GM13977 (cell line): ENCODE measurements at regions not wholly inside any gene's neighbourhood (a gene's known extent, or its start where the extent isn't known, plus 50 kb on each side); places are given as distances from the start of the nearest gene placed in this dataset.

Experiments used
- DNase-seq: peaks from one replicate; pipeline ENCODE4 v3.0.0; 2012; ENCODE audit warnings: low spot score
- in situ Hi-C: fragments of 300-500 bp; cut with MboI; formaldehyde crosslinking; loops from one replicate; pipeline ENCODE4 v1.12.0; 2022; ENCODE audit warnings: low sequenced_read_pairs, low pct_unique_long_range_greater_than_20kb, mixed read lengths, inconsistent platforms; ENCODE audit not compliant: unreplicated experiment
- TF ChIP-seq, protein P1 (sequence below): IDR thresholded peaks from 2 replicates; pipeline ENCODE4 v1.5.1; 2012; ENCODE audit warnings: mild to moderate bottlenecking, control low read depth; ENCODE audit not compliant: insufficient read depth; ENCODE audit errors: extremely low read depth, missing control alignments

DNA sequence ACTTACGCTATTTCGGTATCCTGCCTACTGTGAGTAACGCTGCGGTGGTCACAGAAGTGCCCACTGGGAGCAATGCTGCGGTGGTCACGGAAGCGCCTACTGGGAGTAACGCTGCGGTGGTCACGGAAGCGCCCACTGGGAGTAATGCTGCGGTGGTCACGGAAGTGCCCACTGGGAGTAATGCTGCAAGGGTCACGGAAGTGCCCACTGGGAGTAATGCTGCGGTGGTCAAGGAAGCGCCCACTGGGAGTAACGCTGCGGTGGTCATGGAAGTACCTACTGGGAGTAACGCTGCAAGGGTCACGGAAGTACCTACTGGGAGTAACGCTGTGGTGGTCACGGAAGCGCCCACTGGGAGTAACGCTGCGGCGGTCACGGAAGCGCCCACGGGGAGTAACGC, 52.1 kb upstream of the SOX1 start:
- no peak for DNase-seq
- TF ChIP-seq, protein P1, sequence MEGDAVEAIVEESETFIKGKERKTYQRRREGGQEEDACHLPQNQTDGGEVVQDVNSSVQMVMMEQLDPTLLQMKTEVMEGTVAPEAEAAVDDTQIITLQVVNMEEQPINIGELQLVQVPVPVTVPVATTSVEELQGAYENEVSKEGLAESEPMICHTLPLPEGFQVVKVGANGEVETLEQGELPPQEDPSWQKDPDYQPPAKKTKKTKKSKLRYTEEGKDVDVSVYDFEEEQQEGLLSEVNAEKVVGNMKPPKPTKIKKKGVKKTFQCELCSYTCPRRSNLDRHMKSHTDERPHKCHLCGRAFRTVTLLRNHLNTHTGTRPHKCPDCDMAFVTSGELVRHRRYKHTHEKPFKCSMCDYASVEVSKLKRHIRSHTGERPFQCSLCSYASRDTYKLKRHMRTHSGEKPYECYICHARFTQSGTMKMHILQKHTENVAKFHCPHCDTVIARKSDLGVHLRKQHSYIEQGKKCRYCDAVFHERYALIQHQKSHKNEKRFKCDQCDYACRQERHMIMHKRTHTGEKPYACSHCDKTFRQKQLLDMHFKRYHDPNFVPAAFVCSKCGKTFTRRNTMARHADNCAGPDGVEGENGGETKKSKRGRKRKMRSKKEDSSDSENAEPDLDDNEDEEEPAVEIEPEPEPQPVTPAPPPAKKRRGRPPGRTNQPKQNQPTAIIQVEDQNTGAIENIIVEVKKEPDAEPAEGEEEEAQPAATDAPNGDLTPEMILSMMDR: no peak
- in situ Hi-C loops: no loop called here
